ENCODE measurements at regions not wholly inside any gene's neighbourhood (a gene's known extent, or its start where the extent isn't known, plus 50 kb on each side); places are given as distances from the start of the nearest gene placed in this dataset.
"Not testable (repeated sequence)": the region's sequence is repeated elsewhere in the genome, so short reads cannot be mapped to it uniquely, and the experiment has no call there.

DNA sequence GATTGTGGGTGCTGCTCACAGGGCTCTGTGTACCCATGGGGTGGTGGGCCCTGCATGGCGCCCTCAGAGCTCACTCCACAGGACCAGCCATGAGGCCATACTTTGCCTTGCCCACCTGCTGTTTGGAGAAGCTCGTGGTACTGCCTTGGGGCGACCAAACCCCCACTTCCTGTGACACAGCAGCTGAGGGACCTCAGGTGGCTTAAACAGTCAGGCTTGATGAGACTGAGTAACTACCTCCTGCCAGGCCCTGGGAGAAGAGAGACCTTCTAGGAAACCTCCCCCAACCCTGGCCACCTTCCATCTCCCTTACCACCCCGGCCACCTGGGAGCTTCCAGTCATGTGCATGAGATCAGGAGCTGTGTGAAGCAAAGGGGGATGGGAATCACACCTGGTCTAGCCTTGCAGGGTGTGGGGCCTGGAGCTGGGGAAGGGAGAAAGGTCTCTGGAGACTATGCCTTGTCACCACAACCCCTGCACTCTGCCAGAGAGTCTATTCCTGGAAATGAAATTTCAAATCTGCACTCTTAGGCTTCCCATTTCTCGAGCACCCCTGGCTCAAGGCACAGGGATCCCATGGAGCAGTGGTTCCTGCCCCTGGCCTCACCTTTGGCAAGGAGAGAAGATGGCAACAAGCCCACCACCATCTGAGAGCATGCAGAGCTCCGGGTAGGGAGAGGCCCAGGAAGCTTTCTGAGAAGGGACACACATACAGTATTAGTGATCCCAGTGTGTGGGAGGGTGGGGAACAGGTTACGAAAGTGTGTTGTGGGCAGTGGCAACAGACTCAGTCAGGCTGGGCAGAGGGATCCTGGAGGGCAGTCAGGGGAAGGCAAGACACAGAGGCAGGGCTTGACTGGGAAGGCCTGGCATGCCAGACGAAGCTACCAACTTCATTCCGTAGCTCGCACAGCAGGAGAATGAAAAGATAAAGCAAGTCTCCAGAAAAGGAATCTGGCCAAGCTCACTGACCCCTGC, 125.0 kb downstream of the URI1 start:
- DNase-seq (ENCODE audit: low spot score) = no peak

DNA sequence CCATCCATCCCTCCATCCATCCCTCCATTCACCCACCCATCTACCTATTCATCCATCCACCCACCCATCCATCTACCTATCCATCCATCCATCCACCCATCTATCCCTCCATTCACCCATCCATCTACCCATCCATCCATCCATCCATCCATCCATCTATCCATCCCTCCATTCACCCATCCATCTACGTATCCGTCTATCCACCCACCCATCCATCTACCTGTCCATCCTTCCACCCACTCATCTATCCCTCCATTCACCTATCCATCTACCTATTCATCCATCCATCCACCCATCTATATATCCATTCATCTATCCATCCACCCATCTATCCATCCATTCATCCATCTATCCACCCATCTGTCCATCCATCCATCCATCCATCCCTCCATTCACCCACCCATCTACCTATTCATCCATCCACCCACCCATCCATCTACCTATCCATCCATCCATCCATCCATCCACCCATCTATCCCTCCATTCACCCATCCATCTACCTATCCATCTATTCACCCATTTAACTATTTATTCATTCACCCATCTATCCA, 126.0 kb downstream of the URI1 start:
- not testable (repeated sequence) for DNase-seq (ENCODE audit: low spot score)

DNA sequence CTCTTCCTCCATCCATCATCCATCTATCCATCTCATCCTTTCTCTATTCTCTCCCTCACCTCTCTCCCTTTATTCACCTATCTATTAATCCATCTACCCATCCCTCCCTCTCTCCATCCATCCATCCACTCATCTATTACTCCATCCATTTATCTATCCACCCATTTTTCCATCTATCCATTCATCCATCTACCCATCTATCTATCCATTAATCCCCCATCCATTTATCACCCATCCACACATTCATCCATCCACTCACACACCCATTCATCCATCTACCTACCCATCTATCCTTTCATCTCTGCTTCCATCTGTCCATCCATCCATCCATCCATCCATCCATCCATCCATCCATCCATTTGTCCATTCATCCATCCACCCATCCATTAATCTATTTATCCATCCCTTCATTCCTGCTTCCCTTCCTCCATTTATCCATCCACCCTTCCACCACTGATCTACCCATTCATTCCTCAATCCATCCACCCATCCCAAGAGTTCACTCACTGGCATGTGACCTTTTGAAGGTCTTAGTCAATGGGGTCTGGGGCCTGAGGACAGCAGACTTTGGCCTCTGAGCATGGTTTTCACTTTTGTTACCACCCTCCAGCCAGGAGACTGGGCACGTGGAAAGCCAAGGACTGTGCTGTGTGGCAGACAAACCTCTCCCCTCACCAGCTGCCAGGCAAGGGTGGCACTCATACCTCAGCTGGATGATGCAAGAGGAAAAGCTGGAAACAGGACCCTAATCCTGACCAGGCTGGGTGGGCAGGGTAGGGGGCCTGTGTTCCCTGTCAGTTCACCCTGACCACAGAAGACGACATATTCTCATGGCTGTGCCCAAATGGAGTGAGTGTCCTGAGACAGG, 126.7 kb downstream of the URI1 start:
- DNase-seq (ENCODE audit: low spot score) = no peak

DNA sequence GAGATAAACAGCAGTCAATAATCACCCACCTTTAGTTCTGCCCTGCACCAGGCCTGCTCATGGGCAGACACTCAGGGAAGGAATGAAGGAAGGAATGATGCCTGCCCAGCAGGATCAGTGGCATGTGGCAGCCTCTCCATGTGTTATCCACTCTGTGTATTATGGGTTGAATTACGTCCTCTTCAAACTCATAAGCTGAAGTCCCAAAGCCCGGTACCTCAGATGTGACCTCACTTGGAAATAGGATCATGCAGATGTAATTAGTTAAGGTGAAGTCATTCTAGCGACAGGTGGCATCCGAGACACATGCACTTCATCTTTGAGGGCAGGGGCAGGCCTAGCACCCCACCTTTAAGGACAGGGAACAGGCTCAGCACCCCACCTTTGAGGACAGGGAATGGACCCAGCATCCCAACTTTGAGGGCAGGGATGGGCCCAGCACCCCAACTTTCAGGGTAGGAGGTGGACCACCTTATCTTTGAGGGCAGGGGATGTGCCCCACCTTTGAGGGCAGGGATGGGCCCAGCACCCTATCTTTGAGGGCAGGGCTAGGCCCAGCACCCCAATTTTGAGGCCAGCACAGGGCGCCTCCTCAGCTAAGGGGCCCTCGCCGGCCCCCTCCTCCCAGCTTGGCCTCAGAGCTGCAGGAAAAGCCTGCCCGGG, 127.6 kb downstream of the URI1 start:
- DNase-seq (ENCODE audit: low spot score) = no peak

DNA sequence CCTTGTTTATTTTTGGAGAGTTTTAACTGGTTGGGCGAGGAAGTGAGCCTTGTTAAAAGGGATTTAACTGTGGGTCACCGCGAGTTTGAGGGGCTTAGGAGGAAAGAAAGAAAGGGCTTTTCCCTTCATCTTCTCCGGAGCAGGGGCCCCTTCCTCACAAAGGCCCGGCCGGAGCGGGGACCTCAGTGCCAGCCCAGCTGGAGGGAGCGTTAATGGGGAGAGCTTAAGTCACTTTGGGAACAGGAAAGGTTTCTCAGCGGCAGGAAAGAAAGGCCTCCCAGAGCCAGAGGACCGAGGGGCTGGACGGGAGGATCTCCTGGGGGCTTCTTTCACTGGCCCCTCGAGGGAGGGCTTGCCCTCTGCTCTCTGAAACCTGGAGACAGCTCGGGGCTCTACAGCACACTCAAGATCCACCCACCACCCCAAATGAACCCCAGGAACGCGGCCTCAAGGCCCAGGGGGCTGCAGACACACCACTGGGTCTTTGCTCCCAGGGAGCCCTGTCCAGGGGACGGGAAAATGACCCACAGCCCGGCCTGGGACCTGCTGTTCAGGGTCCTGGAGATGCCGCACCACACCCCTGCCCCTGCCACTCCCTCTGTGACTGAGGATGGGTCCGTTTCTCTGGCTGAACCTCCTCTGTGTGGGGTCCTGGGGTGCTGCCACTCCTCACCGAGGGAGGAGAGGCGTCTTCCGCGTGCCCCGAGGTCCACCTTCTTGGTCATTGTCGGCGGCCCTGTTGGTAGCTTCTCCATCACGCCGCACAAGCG, 128.3 kb downstream of the URI1 start:
- no peak for DNase-seq (ENCODE audit: low spot score)

DNA sequence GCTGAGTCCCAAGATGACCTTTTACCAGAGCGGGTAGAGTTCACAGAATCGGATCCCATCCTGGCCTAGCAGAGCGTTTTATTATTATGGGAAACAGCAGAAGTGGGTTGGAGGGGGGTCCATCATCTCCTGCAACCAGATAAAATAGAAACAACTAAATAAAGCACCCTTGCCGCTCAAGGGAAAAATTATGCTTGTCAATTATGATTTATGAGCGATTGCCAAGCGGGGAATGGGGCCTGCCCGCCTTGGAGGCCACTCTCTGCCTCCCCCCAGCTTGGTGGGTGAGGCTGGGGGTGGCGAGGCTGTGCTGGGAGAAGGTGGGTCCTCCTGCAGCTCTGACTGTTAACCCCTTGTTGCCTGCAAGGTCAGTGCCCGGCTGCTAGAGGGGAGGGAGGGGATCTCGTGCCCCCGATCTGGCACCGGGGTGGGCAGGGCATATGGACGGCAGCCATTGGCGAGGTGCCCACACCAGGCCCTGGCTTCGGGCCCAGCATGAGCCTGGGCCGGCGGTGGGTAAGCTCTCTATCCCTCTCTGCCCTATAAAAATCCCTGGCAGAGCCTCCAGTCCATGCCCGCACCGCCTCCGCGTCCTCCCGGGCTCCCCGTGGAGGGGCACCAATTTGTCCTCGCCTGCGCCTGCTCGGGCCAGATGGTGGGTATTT, 129.1 kb downstream of the URI1 start:
- no peak for DNase-seq (ENCODE audit: low spot score)

DNA sequence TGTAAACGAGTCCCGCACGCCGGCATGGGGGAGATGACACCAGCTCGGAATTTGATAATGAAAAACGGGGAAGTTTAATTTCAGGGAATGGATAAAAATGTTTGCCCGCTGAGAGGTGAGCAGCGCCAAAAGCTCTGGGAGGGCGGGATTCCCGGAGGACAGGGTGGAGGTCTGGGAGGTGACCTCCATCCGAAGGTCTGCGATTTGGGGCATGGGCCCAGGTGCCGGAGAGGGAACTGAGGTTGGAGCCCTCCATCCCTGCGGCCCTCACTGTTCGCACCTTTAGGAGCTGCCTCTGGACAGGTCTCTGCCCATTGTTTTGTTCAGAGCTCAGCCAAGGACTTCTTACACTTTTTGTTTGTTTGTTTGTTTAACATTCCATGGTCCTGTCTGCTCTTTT, 129.8 kb downstream of the URI1 start:
- DNase-seq (ENCODE audit: low spot score) = no peak

DNA sequence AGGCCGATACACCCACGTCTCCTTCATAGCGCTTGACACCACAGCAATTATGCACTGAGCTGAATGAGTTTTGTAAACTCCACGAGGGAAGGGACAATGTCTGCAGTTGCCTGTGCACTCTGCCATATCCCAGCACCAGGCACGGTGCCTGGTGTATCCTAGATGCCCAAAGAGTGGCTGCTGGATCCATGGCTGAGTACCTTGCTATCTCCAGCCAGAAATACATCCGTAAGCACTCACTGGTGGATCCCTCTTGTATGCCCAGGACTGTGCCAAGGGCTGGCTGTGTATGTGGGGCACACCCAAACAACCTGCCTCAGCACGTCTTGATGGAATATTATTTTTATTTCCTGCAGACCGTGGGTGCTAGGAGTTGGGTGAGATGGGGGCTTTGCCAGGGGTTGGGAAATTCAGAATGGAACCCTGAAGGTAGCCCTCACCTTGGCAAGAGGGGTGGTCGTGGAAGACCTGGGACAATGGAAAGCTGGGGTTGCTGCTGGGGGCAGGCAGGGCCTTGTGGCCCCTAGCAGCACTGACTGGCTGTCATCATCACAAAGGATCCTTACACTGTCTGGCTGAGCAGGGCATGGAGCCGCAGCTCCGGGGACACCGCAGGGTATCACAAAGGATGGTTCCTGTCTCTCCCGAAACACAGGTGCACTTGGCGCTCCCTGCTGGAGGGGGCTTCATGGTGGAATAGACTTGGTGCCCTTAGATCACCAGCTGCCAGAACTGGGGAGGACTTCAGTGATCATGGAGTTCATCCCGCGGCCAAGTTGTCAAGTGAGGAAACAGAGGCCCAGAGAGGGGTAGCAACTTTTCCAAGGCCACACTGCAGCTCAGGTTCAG, 131.3 kb downstream of the URI1 start:
- DNase-seq (ENCODE audit: low spot score) = no peak

DNA sequence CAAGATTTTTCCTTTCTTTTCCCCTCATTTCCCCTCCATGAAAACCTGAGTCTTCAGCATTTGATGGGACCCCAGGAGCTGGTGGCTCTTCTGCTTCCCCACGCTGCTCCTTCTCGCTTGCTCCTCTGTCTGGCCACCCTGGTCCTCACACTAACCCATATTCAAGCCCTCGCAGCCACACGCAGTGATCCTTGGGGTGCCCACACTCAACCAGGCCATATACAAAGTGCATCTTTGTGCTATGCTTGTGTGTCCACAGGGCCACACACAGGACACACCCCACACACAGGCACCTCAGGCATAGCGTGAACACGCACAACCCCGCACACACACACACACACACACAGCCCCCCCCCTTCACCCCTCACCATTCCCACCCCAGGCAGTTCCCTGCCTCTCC, 132.1 kb downstream of the URI1 start:
- no peak for DNase-seq (ENCODE audit: low spot score)

DNA sequence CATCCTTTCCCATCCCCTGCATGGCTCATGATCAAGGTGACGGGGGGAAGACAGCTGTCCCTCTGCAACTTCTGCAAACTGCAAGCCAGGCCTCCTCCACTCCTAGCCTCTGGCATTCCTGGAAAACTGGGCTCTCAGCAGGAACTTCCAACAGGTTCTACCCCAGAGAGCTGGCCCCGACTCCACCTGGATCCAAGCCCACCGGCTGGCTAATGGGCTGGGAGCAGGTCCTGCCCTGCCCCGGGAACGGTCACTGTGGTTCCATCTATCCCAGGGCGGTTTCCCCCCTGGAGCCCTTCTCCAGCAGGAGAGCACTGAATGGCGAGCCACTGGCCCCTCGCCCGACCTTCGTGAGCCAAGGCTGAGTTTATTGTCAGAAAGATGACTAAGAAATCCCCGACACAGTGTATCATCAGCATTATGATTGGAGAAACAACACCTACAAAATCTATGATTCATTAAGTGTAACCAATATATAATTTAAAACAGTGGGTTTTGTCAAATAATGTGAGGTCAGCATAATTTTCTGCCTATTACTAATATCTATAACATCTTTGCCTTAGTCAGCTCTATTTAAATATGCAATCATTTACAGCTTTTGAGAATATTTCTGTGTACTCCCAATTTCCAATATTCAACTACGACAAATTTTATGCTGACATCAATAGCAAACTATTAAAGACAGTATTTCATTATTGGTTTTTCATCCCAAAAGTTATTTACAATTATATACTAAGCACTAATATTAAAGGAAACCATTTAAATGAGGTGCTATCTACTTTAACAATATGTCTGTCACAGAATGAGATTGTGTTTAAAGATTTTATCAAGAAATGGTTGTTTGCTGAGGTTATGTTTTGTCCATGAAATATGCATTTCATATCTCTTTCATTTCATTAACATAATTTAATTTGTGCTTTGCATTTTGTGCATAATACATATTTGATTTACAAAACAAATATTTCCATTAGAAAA, 133.0 kb downstream of the URI1 start:
- peak; percentile 37 for DNase-seq (ENCODE audit: low spot score)

DNA sequence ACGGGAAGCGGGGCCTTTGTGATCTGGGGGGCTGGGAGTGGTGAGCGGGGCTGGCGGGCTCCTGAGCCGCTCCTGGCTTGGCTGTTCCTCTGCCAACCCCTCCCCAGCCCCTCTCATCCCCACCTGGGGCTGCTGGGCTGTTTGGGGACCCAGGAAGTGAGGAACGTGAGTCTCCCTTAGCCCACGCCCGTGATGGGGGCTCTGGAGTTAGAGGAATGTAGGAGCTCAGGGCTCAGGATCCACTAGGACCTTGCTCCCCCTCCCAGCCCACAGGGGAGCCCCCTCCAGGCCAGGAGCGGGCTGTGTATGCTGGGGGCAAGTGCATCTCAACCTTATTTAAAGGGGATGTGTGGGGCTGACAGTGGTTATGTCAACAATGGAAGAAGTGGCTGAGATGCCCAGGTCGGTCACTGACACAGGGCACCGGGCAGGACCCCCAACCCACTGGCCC, 134.1 kb downstream of the URI1 start:
- no peak for DNase-seq (ENCODE audit: low spot score)

DNA sequence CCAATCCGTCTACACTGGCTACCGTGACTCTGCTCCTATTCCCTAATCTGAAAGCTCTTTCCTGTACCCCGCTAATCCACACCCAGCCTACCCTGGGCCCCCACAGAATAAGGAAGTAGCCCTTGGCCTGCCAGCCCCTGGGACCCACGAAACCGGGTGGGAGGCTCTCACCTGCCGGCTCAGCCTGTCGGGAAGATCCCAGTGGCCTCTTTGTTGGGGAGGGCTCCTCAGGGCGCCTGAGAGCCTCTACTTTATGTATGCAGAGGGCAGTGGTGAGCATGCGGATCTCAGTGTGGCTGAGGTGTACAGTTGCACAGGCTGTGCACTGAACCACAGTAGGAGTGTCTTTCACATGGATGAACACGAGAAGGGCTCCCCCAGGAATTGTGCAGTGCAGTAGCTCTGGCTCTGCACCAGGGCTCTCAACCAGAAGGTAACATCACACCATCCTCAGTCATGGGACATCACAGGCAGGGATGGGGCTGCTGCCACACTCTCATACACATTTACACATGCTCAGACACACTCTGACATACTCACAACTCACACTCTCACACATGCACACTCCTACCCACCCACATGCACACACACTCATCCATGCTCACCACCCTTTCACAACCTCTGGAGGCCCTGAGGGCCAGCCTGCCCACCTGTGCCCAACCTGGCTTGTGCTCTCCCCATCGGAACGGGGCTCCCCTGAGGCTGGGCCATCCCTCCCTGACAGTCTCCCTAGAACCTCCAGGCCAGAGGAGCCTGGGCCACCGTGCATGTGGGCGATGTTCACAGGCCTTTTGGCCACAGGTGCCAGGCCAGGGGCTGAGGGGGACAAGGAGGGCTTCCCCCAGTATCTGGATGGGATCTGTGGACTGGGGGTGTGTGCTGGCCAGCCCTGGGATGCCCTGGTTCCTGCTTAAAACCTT, 135.0 kb downstream of the URI1 start:
- no peak for DNase-seq (ENCODE audit: low spot score)

DNA sequence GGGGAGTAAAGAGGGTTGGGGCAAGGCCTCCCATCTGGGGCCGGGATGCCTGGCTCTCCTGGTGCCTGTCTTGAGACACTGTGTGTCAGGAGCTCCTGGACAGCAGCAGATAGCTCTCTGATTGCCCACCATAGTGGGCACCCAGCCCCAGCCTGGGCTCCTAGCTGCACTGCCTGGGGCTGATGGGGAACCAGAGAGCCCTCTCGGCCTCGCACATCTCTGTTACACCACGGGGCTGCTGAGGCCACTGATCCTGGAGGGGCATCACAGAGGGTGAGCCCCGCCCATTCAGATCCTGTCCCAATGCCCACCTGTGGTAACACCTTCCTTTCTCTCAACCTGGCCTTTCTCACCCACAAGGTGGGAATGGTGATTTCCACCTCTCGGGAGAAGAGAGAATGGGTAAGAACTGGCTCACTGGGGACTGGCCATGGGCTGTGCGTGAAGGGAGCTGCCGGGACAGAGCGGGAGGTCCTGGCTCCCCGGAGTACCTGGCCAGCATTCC, 135.9 kb downstream of the URI1 start:
- DNase-seq (ENCODE audit: low spot score) = no peak

DNA sequence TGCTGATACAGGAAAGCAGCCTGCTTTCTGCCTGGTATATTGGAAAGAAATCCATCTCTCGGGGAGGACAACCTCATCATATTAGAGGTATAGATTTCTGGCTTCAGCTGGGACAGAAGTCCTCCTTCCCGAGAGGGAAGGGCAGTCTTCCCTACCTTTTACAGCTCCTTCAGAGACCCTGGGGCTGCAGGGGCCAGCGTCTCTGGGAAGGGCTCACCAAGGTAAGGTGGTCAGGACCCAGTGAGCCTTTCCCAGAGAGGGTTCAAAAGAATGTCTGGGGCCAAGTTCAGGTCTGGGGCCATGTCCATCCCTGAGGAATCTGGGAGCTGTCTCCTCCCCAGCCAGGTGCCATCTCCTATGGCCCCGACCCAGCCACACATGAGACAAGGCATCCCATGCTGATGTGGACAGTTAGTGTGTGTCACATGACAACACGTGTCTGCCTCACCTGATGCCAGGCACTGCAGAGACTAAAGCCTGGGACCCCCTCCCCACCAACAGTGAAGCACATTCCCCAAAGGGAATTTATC, 136.4 kb downstream of the URI1 start:
- no peak for DNase-seq (ENCODE audit: low spot score)

DNA sequence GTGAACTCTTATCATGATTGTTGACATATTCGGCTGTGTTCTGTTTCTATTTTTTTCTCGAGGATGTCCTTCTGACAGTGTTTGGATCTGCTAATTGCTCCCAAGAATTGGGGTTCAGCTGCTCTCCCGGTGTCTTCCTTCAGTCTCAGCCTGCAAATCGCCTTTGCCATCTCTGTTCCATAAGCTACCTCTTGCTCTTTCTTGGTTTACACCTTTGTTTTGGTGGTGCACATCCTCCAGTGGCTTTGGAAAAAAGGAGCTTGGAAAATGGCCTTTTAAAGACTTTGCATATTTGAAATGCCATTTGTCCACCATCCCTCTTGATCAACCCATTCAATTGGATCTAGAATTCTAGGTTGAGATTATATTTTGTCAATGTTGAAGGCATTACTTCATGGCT, 137.2 kb downstream of the URI1 start:
- no peak for DNase-seq (ENCODE audit: low spot score)

DNA sequence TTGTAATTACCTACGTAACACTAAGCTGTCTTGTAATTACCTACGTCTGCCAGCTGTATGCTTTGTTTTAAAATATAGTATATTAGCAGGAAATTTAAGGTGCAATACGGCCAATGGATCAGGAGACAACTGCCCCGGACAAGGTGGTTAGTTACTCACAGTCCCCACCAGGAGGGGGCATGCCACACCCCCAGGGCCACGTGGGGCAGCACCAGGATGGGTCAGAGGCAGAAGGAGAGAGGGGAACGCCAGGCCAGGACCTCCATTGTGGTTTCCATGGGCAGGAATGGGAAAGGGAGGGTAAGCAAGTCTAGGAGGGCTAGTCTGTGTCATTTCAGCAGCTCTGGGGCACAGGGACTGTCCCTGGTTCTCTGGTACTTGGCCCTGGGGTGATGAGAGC, 140.1 kb downstream of the URI1 start:
- no peak for DNase-seq (ENCODE audit: low spot score)

DNA sequence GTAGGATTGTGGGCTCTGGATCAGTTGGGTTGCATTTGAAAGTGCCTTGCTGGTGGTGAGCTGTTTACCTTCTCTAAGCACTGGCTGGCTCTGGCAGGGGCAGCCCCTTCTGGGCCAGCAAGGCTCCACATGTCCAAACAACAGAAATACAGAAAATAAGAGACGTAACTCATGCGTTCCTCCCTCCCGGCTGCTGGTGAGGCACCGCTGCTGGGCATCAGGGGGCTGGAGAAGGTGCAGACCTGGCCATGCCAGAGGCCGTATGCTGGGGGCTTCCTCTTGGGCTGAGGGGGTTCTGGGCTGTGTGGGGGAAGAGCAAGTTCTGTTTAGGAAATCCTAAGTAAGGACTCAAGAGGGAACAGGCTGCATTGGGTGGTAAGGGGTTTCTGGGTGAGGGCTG, 140.6 kb downstream of the URI1 start:
- no peak for DNase-seq (ENCODE audit: low spot score)

Data from RKO (cell line).